ENCODE measurements at regions not wholly inside any gene's neighbourhood (a gene's known extent, or its start where the extent isn't known, plus 50 kb on each side); places are given as distances from the start of the nearest gene placed in this dataset.

GRCh38 chr15:26477044-26477443 lies 295.8 kb downstream of the GABRB3 start:
- DNase-seq: no peak

GRCh38 chr15:26475554-26475953 lies 297.3 kb downstream of the GABRB3 start:
- DNase-seq: no peak

DNA sequence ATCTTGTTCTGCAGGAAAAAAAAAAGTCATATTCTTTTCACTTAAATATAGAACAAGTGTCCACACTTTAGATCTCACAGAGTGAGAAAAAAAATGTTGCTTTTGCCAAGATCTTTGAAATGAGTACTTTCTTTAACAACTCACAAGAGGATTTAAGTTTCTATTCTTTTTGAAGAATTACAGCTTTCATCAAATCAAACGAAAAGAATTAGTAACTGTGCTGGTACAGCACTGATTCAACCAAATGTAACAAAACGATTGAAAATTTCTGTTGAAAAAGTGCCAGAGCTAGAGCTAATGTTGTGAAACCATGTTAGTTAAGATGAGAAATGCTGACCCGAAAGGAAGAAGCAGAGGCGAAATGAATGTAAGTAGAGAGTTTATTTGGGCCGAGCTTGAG lies 300.2 kb downstream of the GABRB3 start:
- DNase-seq: no peak

- DNase-seq: no peak
Measured at GRCh38 chr15:26461847-26462608, 310.8 kb downstream of the GABRB3 start.

GRCh38 chr15:26460165-26460564 lies 312.7 kb downstream of the GABRB3 start:
- no peak for DNase-seq

DNA sequence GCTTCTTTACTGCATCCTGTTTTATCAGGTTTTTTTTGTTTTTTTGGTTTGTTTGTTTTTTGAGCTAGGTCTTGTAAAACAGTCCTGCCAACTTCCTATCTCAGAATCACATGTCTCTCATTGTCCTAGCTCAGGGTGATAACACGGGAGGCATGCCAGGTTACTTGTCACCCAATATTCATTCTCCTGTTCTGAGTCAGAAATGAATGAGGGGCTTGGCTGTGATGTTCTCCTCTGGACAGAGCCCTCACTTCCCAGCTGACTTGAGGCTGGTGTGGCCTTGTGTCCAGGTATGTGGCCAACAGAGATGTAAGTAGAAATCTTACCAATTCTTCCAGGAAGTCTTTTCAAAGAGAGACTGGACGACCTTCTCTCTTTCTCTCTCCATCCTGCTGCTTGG lies 317.0 kb downstream of the GABRB3 start:
- DNase-seq: no peak

DNA sequence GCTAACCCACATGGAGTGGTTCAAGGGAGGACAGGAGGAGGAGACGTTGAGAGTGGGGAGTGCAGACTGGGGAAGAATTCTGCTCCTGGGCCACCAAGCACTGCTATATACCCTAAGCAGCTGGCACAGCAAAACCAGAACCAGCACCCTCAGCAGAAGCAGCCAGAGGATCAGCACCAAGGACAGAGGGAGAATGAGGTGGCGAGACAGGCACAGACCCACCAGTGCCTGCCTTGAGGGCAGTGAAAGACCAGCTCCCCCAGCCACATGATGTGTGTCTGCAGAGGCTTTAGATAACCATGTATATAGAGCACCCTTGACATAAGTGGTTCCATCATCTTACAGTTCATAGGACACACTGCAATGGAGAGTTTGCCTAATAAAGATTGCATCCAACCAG lies 319.0 kb downstream of the GABRB3 start:
- DNase-seq: no peak

DNA sequence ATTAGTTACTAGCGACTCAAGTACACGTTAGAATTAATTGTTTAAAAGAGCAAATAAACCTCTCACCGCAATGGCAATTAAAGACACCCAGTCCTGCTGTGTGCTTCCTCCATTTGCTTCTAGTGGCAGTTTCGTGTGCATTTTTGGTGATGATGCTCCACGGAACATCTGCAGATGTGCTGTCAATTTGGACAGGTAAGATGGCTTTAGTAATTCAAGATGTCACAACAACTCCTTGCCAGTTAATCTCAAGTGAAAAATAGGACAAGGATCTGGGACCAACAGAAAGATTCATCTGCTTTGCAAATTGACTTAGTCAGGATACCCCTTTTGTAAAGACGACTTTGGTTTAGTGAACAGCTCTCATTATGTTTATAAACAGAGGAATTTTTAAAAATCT lies 320.9 kb downstream of the GABRB3 start:
- no peak for DNase-seq

DNA sequence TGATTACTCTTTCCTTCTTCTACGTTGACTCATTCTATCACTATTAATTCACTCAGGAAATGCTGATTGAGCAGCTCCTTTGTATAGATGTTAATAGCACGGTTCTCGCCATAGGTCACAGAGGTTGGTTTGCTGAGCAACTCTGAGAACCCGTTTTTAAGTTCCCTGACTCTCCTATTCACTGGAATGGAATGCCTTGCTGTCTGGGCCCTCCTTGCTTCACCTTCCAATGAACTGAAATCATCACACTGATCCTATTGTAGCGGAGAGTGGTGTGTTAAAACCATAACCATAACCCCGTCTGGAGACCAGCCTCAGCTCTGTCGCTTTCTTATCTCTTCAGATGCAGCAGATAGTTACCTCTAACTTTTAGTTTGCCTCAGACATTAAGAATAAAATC lies 323.6 kb downstream of the GABRB3 start:
- no peak for DNase-seq

- DNase-seq: no peak
Measured at GRCh38 chr15:26443321-26443720, 329.5 kb downstream of the GABRB3 start.

DNA sequence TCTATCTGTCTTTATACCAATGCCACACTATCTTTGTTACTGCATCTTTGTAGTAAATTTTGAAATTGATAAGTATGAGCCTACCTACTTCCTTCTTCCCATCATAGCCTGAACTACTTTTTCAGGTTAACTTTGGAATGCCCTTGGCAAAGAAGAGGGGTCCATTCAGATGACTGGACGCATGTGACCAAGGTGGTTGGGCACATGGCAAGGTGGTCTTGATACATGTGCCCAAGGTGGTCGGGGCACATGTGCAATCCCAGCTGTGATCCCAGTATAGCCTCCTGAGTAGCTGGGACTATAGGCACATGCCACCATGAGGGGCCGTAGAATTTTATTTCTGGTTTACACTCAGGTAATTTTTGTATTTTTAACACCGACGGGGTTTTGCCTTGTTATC lies 330.2 kb downstream of the GABRB3 start:
- no peak for DNase-seq

- no peak for DNase-seq
Measured at GRCh38 chr15:26439681-26440080, 333.2 kb downstream of the GABRB3 start.

GRCh38 chr15:26438718-26439117 lies 334.1 kb downstream of the GABRB3 start:
- no peak for DNase-seq

DNA sequence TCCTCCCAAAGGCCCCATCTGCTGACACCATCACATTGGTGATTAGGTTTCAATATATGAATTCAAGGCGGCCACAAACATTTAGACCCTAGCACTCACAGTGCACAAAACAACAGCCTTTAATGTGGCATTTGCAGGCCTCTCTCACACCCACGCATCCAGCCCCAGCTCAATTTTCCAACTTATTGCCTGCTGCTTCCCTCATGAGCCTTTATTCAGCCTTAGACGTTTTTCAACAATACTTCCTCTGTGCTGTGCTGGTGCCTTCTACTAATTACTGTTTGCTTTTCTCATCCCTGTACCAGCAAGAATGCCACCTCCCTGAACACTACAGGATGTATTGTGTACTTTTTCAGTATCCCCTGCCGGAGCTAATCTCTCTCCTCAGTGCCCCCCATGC lies 334.6 kb downstream of the GABRB3 start:
- DNase-seq: no peak

GRCh38 chr15:26433818-26434217 lies 339.0 kb downstream of the GABRB3 start:
- no peak for DNase-seq

- DNase-seq: no peak
Measured at GRCh38 chr15:26433060-26433459, 339.8 kb downstream of the GABRB3 start.

DNA sequence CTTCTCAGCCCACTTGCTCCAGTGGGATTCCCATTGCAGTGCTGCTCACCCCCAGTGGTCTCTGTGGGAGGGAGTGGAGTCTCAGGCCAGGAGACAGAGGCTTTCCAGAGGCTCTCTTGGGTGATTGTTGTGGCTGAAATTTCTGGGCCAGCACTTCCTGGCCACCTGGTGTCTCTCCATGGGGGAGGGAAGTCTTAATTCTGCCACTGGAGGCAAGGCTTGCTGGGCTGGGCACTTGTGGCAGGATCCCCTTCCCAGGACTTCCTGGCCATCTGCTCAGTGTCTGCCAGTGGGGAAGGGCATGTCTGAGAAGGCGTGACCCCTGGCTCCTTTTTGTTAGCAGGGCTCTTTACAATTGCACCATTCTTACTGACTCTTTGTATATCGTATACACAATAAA lies 351.8 kb downstream of the GABRB3 start:
- DNase-seq: no peak

GRCh38 chr15:26395624-26396023 lies 377.2 kb downstream of the GABRB3 start:
- DNase-seq: no peak

DNA sequence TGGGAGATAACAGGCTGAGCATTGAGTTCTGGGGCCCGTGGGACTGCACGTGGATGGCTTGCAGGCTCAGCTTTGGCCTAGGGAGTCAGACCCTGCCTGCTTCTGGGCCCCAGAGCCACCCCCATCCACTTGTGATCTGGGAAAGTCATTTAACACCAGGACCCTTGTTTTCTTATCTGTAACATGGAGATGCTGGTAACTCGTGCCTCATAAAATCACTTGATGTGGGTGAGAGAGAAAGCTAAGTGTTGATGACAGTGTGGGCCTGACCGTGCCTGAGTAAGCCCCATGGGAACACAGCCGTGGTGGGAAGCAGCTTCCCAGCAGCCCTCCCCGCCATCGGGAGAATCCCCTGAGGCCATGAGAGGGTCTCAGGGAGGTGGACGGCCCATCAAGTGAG lies 378.1 kb downstream of the GABRB3 start:
- no peak for DNase-seq

GRCh38 chr15:26392956-26393355 lies 379.9 kb downstream of the GABRB3 start:
- no peak for DNase-seq

DNA sequence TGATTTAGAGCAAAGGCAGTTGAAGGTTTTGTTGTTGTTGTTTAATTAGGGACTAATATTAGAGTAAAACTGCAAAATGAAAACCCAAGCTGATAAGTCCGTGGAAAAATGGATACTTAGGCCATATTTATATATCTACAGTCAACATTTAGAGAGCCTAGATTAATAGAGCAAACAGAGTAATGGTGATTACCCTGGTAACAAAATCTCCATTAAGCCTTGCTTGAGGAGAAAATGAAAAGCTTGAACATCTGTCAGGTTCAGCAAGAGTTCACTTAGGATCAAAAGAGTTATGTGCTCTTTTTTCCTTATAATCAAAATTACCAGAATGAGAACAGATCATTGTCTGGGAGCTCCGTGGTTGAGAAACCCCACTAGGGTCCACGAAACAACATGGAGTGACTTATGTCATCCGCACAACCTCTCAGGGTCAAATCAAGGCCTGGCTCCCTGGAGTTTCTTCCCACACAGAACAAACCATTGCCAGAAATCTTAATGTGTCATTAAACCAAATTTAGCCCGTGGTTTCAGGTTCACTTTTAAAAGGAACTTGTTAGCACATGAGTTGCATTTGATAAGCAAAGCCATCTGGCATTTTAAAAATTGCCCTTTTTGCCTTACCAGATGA lies 381.2 kb downstream of the GABRB3 start:
- DNase-seq: no peak

GRCh38 chr15:26382444-26383072 lies 390.3 kb downstream of the GABRB3 start:
- no peak for DNase-seq

DNA sequence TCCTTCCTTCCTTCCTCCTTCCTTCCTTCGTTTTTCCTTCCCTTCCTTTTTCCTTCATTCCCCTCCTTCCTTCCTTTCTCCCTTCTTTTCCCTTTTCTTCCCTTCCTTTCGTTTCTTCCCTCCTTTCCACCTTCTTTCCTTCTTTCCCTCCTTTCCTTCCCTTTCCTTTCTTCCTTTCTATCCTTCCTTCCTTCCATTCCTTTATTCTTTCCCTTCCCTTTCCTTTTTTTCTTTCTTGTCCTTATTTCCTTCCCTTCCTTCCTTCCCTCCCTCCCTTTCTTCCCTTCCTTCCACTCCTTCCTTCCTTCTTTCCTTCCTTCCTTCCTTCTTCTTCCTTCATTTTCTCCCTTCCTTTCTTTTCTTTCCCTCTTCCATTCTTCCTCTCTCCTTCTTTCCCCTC lies 394.6 kb downstream of the GABRB3 start:
- DNase-seq: no peak

- DNase-seq: no peak
Measured at GRCh38 chr15:26376243-26376642, 396.6 kb downstream of the GABRB3 start.
